DMS79 treated with DMSO at 0.1 percent for 48 hours (cell line): ENCODE measurements at regions not wholly inside any gene's neighbourhood (a gene's known extent, or its start where the extent isn't known, plus 50 kb on each side); places are given as distances from the start of the nearest gene placed in this dataset.
A peak's percentile ranks its signal among the peaks of the same experiment; 100 is the strongest.
"Not testable (repeated sequence)": the region's sequence is repeated elsewhere in the genome, so short reads cannot be mapped to it uniquely, and the experiment has no call there.

Experiments
- DNase-seq: peaks from one replicate; lab custom pipeline; 2025; lab: John Stamatoyannopoulos, UW

GRCh38 chr9:89839952-89840351 is 235.1 kb downstream of the GADD45G start:
- no peak for DNase-seq

GRCh38 chr9:89841456-89841855 is 236.6 kb downstream of the GADD45G start:
- DNase-seq = no peak

- DNase-seq = no peak
Observed at GRCh38 chr9:89842267-89842768, 237.5 kb downstream of the GADD45G start.

GRCh38 chr9:89843074-89843473 is 238.3 kb downstream of the GADD45G start:
- no peak for DNase-seq

GRCh38 chr9:89843591-89843990 is 238.8 kb downstream of the GADD45G start:
- no peak for DNase-seq

- no peak for DNase-seq
Observed at GRCh38 chr9:89844075-89844474, 239.3 kb downstream of the GADD45G start.

- peak; percentile 14 for DNase-seq
Observed at GRCh38 chr9:89844535-89844934, 239.7 kb downstream of the GADD45G start.

GRCh38 chr9:89845321-89845720 is 240.5 kb downstream of the GADD45G start:
- DNase-seq = no peak

GRCh38 chr9:89845862-89846261 is 241.1 kb downstream of the GADD45G start:
- no peak for DNase-seq

GRCh38 chr9:89848060-89849040 is 243.5 kb downstream of the GADD45G start:
- no peak for DNase-seq

- DNase-seq = no peak
Observed at GRCh38 chr9:89849096-89849495, 244.3 kb downstream of the GADD45G start.

GRCh38 chr9:89850153-89850552 is 245.3 kb downstream of the GADD45G start:
- no peak for DNase-seq

GRCh38 chr9:89850631-89851325 is 246.0 kb downstream of the GADD45G start:
- DNase-seq = peak; percentile 4

GRCh38 chr9:89853161-89853560 is 248.3 kb downstream of the GADD45G start:
- DNase-seq = no peak

GRCh38 chr9:89853931-89854330 is 249.1 kb downstream of the GADD45G start:
- DNase-seq = no peak

- DNase-seq = no peak
Observed at GRCh38 chr9:89854715-89855475, 250.1 kb downstream of the GADD45G start.

- DNase-seq = not testable (repeated sequence)
Observed at GRCh38 chr9:89856296-89856695, 251.5 kb downstream of the GADD45G start.

GRCh38 chr9:89856950-89857349 is 252.1 kb downstream of the GADD45G start:
- not testable (repeated sequence) for DNase-seq

GRCh38 chr9:89859842-89860241 is 255.0 kb downstream of the GADD45G start:
- DNase-seq = not testable (repeated sequence)

GRCh38 chr9:89861371-89861770 is 256.6 kb downstream of the GADD45G start:
- DNase-seq = not testable (repeated sequence)

- DNase-seq = no peak
Observed at GRCh38 chr9:89862316-89862715, 257.5 kb downstream of the GADD45G start.

- DNase-seq = no peak
Observed at GRCh38 chr9:89863141-89863540, 258.3 kb downstream of the GADD45G start.
